HG03045 (cell line): ENCODE measurements at regions not wholly inside any gene's neighbourhood (a gene's known extent, or its start where the extent isn't known, plus 50 kb on each side); places are given as distances from the start of the nearest gene placed in this dataset.

Experiments used
- ATAC-seq: cut with Tn5 transposase; IDR thresholded peaks from one replicate; pipeline ENCODE4 v1.9.1; 2021; ENCODE audit warnings: mild to moderate bottlenecking, moderate library complexity; ENCODE audit not compliant: unreplicated experiment

DNA sequence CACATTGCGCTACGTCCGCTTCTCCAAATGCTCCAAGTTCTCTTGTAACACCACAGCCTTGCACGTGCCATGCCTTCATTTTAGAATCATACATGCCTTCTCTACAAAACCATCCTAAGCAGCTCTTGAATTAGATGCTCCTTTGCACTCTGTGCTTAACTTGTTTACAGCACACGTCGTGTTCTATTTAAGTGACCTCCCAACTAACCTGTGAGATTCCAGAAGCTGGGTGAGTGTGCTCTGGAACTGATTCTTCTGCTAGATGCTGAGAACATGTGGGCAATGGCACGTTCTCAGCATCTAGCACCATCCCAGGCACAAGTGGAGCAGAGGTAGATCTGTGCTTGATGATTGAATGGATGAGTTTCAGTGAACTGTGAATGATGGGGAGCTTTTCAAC lies 100.0 kb upstream of the NEDD9 start:
- no peak for ATAC-seq

DNA sequence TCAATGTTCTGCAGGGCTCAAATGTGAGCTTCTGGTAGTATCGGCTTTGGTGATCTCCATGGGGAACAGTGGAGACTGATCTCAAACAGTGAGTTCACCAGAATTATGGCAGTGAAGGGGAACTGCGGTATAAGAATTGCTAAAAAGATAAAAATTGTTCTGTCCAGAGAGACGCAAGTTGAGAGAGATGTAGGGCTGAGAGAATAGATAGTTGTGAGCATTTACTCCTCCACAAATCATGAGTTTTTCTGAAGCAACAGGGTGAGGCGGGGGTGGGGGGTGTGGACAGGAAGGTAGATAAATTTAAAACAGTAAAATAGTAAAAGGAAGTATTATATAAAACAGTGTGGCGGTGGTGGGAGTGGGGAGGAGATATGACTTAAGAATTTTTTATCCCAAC lies 98.6 kb upstream of the NEDD9 start:
- no peak for ATAC-seq

DNA sequence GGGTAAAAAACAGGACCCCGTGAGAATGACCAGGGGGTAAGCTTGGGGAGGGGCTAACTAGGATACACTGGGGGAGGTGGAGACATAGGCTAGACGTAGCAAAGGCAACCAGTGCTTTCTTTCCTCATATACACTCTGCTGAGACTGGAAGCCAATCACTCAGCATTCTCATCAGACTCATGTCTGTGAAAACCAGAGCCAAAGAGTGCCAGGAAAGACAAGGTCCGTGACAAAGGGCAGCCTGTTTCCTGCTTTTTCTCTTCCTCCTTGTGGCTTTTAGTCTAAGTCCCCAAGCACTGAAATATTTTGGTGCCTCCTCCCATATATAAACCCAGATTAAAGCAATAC lies 97.9 kb upstream of the NEDD9 start:
- ATAC-seq, result no peak

DNA sequence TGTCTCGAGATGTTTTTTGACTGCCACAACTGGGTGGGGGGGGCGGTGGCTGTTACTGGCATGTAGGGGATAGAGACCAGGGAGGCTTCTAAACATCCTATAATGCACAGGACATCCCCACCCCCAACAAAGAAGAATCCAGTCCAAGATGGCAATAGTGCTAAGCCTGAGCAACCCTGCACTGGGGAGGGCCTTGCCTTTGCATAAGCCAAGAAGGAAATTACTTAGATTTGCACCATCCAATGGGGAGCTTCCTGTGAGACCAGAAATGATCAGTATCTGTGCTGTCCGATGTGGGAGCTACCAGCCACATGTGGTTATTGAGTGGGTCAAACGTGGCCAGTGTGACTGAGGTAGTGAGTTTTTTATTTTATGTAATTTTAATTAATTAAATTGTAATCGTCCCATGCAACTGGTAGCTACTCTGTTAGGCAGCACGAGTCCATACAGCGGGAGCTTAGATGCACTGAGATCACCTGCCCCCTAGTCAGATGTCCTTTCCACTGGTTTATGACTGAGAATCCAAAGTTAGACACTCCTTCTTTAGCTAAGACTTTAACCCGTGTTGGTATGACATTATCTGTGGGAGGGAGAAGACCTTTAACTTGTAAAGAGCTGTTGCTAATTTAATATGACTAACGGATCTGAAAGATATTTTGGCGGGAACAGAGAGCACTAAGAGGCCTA lies 97.4 kb upstream of the NEDD9 start:
- no peak for ATAC-seq

DNA sequence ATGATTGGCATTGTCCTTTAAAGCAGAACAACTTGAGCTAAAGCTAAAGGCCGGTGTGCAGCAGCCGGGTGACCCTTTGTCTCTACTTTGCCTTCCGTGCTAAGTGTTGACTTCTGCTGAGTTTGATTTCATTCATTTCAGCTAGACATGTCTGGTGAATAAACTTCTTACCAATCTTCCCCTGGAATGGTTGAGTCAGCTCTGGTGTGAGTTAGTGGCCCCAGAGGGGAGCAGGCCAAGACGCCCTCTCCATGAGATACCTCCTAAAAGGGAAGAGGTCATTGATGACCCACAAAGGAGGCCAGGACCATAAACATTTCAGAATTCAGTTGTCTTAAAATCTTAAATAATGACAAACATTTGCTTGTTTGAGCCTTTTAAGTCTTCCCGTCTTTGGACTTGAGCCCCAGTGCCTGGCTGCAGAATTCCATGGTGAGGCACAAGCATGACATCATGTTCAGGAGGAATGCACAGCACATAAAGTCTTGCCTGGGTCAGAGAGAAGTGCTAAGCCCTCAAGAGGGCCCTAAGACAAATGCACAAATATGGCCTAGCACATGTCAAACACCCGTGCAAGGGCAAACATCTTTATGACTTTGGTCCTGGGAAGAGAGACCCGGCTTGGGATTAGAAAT lies 96.3 kb upstream of the NEDD9 start:
- ATAC-seq, result no peak

DNA sequence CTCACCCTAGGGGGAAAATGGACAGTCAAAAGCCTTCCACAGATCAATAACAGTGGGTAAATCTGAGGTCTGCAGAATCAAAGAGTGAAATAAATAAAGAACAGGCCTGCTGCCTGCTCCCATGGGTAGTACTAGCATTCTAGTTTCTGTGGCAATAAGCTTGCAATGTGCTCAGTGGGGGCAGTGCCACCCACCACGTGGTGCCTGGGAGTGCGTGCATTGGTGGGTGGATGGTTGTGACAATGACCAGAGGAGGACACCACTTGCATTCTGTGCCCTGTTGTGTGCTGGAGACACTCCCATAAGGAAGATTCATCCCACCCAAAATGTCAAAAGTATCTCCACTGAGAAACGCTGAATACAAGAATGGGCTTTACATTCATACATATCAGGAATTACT lies 95.5 kb upstream of the NEDD9 start:
- ATAC-seq, result no peak

DNA sequence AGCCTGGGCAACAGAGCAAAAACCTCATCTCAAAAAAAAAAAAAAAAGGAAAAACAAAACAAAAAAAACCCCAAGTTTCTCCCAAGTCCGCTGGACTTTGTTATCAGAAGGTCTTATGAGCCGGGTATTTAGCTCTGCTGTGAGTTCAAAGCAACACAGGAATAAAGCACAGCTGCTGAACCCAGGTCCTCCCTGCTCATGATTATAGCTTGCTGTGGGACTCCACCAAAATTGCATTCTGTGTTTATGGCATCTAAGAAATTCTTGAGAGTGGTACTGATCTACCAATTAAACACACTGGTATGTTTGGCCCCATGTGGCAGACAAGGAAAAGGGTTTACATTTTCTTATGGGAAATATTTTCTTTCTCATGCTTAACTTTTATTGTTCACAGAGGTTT lies 93.6 kb upstream of the NEDD9 start:
- ATAC-seq, result no peak

DNA sequence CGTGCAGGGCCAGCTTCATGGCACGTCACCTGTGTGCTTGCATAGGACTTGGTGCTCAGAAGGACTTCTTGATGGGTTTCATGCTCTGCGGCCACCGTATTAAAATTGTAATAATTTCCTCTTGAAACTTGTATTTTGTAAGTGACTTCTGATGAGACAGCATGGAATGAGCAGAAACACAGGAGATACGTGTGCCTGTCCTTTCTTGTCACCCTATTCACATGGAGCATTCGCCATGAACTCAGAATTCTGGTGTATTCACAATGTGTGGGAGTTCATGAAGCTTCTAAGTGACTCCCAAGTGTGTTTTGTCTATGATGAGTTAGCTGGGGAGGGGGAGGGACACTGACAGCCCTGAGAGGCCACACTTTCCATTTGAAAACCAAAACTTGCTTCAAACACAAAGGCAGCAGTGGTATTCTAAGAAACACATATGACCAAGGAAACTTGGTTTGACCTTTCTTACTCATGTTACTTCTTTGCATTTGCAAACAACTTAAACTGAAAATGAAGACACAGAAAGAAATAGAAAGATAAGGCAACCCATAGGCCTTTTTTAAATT lies 92.1 kb upstream of the NEDD9 start:
- peak; percentile 77 for ATAC-seq

GRCh38 chr6:11323666-11324452 lies 91.4 kb upstream of the NEDD9 start:
- ATAC-seq, result no peak

DNA sequence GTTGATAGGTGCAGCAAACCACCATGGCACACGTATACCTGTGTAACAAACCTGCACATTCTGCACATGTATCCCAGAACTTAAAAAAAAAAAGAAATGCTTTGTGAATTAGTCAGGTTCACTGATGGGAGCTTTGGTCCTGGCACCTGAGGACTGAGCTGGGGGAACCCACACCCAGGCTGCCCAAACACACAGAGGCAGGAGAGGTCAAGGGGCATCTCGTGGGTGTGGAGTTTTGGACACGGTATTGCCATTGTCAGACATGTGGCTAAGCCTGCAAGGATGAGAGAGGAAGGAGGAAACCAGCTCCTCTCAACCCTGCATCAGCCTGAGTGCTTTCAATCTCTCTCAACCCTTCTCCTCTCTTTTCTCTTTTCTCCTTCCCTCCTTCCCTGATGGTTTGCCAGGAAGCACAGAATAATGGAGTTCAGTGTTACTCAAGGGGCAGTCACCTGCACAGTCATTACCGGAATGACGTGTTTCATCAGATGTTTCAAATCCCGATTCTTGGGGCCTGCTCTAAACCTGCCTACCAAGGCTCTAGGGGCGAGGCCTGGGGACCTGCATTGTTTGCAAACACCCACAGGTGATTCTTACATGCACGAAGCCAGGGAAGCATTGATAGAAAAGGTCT lies 89.9 kb upstream of the NEDD9 start:
- no peak for ATAC-seq

- no peak for ATAC-seq
These were observed 88.6 kb upstream of the NEDD9 start for GRCh38 chr6:11320914-11321597.

DNA sequence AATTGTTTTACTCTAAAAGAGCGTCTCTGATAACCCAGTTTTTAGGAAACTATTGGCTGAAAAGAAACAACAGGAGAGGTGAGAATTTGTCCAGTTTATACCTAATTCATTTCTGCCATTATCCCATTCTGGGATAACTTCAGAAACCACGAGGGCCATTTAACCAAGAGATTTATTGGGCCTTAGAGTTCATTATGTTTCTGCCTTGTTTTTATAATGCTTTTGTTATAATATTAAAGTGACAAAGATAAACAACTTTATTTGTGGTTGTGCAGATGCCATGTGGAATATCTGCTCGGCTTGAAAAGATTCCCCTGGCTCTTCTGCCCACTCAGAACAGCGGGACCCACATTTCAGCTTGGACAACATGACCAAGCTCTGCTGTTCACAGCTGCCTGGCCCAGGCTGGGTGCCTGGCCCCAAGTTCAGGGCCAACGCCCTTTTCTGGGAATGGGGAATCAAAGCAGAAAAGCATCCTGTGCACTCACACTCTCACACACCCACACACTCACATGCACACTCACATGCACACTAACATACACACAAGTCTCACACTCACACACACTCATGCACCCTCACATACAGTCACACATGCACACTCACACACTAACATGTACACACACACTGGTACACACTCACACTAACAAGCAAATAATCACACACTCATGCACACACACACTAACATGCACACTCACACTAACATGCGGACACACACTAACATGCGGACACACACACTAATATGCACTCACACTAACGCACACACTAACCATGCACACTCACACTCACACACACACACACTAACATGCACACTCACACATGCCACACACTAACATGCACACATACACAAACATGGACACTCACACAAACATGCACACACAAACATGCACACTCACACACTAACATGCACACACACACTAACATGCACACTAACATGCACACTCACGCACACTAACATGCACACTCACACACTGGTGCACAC lies 86.7 kb upstream of the NEDD9 start:
- ATAC-seq, result no peak

DNA sequence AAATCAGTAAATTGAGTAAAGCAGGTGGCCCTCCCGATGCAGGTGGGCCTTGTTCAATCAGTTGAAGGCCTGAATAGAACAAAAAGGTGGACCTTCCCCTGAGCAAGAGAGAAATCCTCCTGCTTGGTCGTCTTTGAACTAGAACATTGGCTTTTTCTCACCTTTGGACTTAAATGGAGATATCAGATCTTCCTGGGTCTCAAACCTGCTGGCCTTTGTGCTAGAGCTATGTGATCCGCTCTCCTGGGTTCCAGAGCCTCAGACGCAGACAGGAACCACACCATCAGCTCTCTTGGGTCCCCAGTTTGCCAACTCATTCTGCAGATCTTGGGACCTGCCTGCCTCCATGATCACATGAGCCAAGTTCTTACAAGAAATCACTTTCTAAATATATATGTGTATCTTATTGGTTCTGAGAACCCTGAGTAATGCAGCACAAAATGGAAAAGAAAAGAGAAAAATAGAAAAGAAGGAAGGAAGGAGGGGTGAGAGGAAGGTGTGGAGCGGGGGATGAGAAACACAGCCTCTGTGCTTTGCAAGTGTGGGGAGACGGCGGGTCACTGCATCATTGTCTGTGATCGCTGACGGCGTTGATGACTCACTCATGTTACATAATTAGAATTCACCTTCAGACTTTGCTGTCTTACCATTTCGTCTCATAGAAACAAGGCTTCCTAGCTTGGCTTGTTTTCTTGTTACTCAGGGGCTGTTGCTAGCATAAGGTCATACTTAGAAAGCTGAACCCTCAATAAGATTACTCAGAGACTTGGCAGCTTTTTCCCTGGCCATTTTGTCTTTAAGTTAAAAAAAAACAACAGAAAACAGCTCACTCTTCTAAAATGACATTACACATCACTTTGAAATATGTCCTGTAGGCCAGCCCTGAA lies 85.7 kb upstream of the NEDD9 start:
- ATAC-seq, result peak; percentile 67

DNA sequence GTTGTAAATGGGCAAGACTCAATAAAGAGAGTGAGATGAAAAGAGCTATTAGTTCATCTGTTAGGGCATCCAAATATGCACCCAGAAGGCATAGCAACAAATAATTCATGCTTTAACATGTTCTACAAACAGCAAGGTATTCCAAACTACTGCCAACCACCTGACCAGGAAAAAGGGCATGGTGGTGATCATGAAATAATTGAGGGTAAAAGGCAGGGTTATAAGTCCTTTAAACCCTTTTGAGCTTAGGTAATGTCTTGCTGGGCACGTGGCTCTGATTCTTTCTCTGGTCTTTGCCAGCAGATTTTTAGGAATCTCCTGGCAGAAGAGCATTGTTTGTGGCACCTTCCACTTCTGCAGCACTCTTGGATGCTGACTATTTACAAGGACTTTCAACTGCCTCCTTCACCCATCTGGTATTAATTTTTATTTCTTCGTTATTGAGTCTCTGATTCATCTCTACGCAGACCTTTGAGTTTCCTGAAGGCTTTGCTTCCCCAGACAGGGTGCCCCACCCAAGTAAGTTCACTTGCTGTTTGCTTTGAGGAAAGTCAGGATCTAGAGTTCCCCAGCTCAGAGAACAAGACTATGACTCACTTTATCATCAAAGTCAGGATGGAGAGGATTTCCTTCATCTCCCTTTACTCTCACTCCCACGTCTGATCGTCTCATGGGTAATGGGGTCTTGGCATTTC lies 83.4 kb upstream of the NEDD9 start:
- ATAC-seq, result no peak

DNA sequence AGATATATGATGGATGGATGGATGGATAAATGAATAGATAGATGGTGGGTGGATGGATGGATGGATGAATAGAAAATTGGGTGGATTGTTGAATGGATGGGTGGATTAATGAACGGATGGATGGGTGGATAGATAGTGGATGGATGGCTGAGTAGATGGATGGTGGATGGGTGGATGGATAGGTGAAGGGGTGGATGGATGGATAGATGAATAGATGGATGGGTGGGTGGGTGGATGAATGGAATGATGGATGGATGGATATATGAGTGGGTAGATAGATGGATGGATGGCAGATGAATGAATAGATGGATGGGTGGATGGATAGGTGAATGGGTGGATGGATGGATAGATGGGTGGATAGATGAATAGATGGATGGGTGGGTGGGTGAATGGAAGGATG lies 80.7 kb upstream of the NEDD9 start:
- no peak for ATAC-seq

GRCh38 chr6:11311970-11312369 lies 79.5 kb upstream of the NEDD9 start:
- ATAC-seq, result no peak

- ATAC-seq, result no peak
These were observed 77.6 kb upstream of the NEDD9 start for GRCh38 chr6:11309947-11310665.
